GM04504 (cell line): ENCODE measurements at regions not wholly inside any gene's neighbourhood (a gene's known extent, or its start where the extent isn't known, plus 50 kb on each side); places are given as distances from the start of the nearest gene placed in this dataset.

Experiments used
- DNase-seq: peaks from one replicate; pipeline ENCODE4 v3.0.0-alpha.2; 2012; ENCODE audit warnings: low read depth

DNA sequence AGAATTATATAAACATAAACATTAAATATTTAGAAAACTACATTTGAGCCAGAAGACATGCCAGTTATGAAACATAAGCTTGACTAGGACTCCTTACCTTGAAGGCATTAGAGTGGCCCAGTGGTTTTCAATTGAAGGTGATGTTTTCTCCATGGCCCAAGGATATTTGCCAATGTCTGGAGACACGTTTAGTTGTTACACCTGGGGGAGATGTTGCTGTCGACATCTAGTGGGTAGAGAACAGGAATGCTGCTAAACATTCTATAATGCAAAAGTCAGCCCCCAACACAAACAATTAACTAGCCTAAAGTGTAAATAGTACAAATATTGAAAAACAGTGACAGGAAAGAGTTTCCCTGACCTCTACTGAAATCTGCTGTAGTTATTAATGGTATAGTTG lies 200.9 kb upstream of the HS3ST5 start:
- no peak for DNase-seq

DNA sequence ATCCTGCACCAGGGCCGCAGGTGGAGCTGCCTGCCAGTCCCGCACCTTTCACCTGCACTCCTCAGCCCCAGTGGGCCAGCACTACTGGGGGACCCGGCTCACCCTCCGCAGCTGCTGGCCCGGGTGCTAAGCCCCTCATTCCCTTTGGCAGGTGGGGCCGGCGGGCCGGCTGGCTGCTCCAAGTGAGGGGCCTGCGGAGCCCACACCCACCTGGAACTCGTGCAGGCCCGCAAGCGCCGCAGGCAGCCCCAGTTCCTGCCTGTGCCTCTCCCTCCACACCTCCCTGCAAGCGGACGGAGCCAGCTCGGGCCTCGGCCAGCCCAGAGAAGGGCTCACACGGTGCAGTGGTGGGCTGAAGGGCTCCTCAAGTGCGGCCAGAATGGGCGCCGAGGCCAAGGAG lies 199.0 kb upstream of the HS3ST5 start:
- no peak for DNase-seq

DNA sequence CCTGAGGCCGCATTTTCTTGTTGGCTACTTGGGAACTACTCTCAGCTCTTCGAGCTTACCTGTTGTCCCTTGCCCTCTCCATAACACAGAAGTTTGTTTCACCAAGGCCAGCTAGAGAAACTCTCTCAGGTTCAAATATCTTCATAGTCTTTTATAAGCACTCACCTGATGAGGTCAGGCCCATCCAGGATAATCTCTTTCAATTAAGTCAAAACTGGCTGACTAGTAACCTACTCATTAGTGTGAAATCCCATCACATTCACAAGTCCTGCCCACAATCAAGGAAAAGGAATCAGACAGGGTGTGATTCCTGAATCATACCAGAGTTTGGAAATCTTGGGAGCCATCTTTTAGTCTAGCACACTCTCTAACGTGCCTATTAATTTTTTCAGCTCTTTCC lies 195.2 kb upstream of the HS3ST5 start:
- no peak for DNase-seq

- DNase-seq = no peak
Observed at GRCh38 chr6:114534813-114535212, 192.0 kb upstream of the HS3ST5 start.

DNA sequence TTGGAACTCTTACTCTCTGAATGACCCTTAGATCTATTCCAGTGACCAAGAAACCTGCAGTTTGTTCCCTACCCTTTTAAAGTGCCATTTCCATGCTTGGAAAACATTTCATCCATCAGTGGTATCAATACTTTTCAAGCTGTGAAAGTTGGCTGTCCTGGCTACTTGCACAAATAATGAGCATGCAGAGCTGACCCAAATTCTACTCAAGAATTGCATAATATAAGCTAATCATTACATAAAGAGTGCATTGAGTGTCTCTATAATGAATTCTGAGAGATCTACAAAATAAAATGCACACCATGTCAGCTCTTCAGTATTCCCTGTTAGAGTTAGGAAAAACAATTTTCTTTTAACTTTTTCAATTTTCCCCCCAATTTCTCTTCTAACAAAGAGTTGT lies 181.3 kb upstream of the HS3ST5 start:
- DNase-seq = no peak

DNA sequence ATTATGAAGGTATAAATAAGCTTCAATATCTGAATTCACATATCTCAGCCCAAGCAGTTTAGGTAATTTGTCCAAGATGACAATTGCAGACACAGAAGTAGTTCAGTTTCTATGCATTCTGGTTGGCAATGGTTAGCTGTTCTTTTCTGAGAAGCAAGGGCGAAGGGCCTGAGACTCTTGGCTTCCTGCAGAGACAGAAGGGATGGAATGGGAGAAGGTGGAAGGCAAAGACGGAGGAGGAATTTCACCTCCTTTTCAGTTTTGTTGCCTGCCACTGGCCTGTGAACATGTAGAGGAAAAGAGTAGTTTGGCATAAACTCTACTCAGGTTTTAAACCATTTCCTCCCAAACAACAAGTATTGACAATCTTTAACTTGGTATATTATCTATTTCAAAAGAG lies 180.7 kb upstream of the HS3ST5 start:
- DNase-seq = no peak

- DNase-seq = no peak
Observed at GRCh38 chr6:114521926-114522325, 179.1 kb upstream of the HS3ST5 start.

- no peak for DNase-seq
Observed at GRCh38 chr6:114520976-114521375, 178.2 kb upstream of the HS3ST5 start.

DNA sequence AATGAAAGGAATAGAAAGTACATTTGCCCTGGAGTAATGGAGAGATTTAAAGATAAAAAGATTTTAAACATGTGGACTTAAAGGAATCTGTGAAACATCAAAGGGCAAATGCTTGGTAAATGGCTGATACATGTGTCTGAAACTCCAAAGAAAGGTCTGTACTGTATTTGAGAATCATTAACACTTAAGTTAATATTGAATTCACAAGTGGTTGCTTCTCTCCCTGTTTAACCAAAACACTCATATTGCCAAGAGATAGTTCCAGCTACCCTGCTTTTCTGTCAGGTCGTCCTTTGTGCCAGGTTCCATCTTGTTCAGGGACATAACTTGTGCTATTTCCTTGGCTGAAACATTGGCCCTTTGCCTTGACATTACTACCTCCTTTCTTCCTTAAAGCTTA lies 171.3 kb upstream of the HS3ST5 start:
- DNase-seq = no peak

- DNase-seq = no peak
Observed at GRCh38 chr6:114471450-114471849, 128.6 kb upstream of the HS3ST5 start.

- DNase-seq = no peak
Observed at GRCh38 chr6:114467931-114468330, 125.1 kb upstream of the HS3ST5 start.

- no peak for DNase-seq
Observed at GRCh38 chr6:114465511-114465910, 122.7 kb upstream of the HS3ST5 start.

- no peak for DNase-seq
Observed at GRCh38 chr6:114453737-114454276, 111.0 kb upstream of the HS3ST5 start.

- no peak for DNase-seq
Observed at GRCh38 chr6:114452785-114453401, 110.1 kb upstream of the HS3ST5 start.

DNA sequence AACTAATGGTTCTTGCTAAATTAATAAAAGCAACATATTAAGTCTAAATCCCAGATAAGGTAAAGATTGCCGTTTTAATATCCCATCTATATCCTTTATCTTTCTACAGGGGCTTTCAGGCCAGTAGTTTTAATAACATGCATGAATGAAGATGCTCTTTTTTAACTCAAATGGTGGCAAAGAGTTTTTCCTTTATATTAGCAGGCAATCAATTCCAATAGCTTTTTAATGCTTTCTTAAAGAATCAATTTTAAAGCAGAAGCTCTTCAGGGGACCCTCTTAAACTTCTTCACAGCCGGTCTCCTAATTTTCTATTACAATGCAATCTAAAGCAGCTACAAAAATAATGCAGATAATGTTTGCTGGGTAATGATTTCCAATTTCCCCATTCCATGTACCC lies 107.8 kb upstream of the HS3ST5 start:
- no peak for DNase-seq

- DNase-seq = no peak
Observed at GRCh38 chr6:114449659-114450058, 106.8 kb upstream of the HS3ST5 start.

GRCh38 chr6:114446342-114446741 lies 103.5 kb upstream of the HS3ST5 start:
- DNase-seq = no peak

GRCh38 chr6:114445846-114446245 lies 103.0 kb upstream of the HS3ST5 start:
- no peak for DNase-seq

- DNase-seq = no peak
Observed at GRCh38 chr6:114439411-114439810, 96.6 kb upstream of the HS3ST5 start.

GRCh38 chr6:114437235-114437634 lies 94.4 kb upstream of the HS3ST5 start:
- DNase-seq = no peak

DNA sequence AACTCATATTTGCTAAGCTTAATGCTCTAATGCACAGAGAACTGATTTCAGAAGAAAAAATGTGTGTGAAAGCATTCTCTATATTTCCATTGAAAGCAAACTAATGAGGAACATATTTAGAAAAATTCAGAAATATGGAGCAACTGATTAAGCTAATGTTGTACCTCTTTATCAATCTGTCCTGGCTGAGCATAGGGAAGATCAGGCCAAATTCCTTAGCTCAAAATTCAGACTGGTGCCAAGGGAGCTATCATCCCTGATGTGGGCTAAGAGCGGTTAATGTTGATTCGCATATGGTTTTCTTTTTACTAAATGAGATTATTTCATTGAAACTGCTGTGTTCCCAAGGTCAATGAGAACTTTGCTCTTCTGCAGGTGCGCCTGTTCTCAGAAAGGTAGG lies 93.9 kb upstream of the HS3ST5 start:
- DNase-seq = no peak

DNA sequence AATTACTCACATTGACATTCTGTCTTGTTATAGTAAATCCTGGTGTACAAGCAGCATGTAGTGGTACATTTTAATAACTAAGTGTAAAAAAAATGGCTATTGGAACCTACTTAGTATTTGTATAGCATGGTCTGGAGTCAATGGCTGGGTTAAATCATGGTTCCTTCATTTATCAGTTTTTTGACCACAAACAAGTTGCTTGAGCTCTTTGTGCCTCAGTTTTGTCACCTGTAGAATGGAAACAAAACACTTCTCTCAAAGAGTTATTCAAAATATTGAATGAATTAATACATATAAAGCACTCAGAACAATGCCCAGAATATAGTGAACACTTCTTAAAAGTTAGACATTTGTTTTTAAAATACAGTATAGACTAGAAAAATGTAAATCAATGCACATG lies 93.2 kb upstream of the HS3ST5 start:
- no peak for DNase-seq

- no peak for DNase-seq
Observed at GRCh38 chr6:114432400-114432799, 89.6 kb upstream of the HS3ST5 start.

DNA sequence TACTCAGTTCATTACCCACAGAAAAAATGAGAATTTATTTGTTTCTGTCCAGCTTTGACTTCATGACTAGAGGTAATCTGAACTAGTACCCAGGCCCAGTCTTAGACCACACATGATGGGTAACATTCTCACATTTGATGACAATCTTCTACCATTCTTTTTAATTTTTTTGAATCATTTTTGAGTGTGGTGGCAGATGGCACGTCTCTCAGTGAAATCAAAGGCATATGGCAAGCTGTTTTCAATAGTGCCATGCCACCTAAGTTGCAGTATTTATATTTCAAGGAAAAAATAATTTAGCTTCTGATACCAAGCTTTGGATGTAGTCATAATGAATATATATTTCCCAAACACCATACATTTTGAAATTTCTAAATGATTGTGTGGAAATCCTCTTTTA lies 88.8 kb upstream of the HS3ST5 start:
- DNase-seq = no peak
